ENCODE measurements at regions not wholly inside any gene's neighbourhood (a gene's known extent, or its start where the extent isn't known, plus 50 kb on each side); places are given as distances from the start of the nearest gene placed in this dataset.

DNA sequence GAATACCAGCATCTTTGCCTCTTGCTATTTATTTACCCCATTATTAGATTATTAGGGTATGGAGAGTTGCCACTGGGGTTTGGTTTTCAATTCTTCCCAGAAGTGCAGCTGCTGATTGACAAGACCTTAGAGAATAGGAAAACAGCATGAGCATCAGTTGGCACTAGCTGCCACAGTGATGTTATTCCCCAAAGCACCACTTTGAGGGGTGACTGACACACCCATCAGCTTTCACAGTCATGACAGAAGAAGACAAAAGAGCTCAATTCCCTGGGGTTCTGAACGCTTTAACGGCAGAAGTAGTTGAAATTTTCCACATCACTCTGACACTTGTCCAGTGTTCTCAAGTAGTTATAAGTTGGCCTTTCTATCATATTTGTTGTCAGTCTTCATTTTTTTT, 55.0 kb upstream of the NR3C2 start:
- TF ChIP-seq CBX5 (IDR thresholded peaks at IDR 0.05; ENCODE audit: low read depth, low read length) (no peak), CREB1 (IDR thresholded peaks at IDR 0.05) (no peak), EZH2 (IDR thresholded peaks at IDR 0.05; ENCODE audit: low read depth, low read length, severe bottlenecking) (no peak)

Data from H1 (cell line).